Spleen (tissue), 11 donors: ENCODE measurements at regions not wholly inside any gene's neighbourhood (a gene's known extent, or its start where the extent isn't known, plus 50 kb on each side); places are given as distances from the start of the nearest gene placed in this dataset.

Experiments used
- DNase-seq: peaks from one replicate; pipeline ENCODE4 v3.0.0-alpha.2; 2020
- H3K27ac ChIP-seq, 8 donors: fragments of 200-600 bp; sonication (generic) in 7 of 8; 1 replicate in 4 of 8; 2 replicates in 4 of 8; pipeline versions ENCODE4 v1.5.0 to v1.8.0; 2016 to 2021; ENCODE audit warnings: inconsistent platforms in 4 of 8, mild to moderate bottlenecking in 4 of 8, moderate library complexity in 1 of 8
- H3K27me3 ChIP-seq, 7 donors: fragments of 200-600 bp; sonication (generic) in 6 of 7; replicated peaks in 1 of 7; 1 replicate in 4 of 7; 2 replicates in 3 of 7; pipeline versions ENCODE4 v1.5.0 to v1.8.0; 2016 to 2021; ENCODE audit warnings: inconsistent platforms in 3 of 7, mild to moderate bottlenecking in 1 of 7
- H3K36me3 ChIP-seq, 6 donors: fragments of 200-600 bp; sonication (generic) in 5 of 6; 1 replicate in 4 of 6; 2 replicates in 2 of 6; pipeline versions ENCODE4 v1.5.0 to v1.8.0; 2016 to 2021; ENCODE audit warnings: inconsistent platforms in 2 of 6
- H3K4me1 ChIP-seq, 6 donors: fragments of 200-600 bp; sonication (generic) in 5 of 6; 1 replicate in 3 of 6; 2 replicates in 3 of 6; pipeline versions ENCODE4 v1.5.0 to v1.8.0; 2016 to 2021; ENCODE audit warnings: inconsistent platforms in 3 of 6
- H3K4me3 ChIP-seq, 8 donors: fragments of 200-600 bp; sonication (generic) in 7 of 8; 1 replicate in 4 of 8; 2 replicates in 4 of 8; pipeline versions ENCODE4 v1.5.0 to v1.8.0; 2016 to 2021; ENCODE audit warnings: inconsistent platforms in 4 of 8, mild to moderate bottlenecking in 4 of 8, moderate library complexity in 2 of 8
- H3K9me3 ChIP-seq, 8 donors: fragments of 200-600 bp; sonication (generic) in 7 of 8; 1 replicate in 4 of 8; 2 replicates in 4 of 8; pipeline versions ENCODE4 v1.5.0 to v1.8.0; 2016 to 2021; ENCODE audit warnings: inconsistent platforms in 4 of 8
- POLR2A ChIP-seq, 3 donors: fragments of 450-650 bp; IDR thresholded peaks; one replicate each; pipeline ENCODE4 v1.5.1; 2017; ENCODE audit warnings: antibody characterized with exemption in 3 of 3, mild to moderate bottlenecking in 1 of 3
- POLR2AphosphoS5 ChIP-seq, 3 donors: sonication (generic); formaldehyde crosslinking; IDR thresholded peaks; one replicate each; pipeline ENCODE4 v1.5.1; 2017; ENCODE audit warnings: antibody characterized with exemption in 3 of 3
- WGBS, 5 donors: extraction: QIAGEN DNeasy Blood & Tissue Kit in 3 of 5; methylation state at CpG; one replicate each; pipeline versions ENCODE4 v1.1.5 to v1.1.7; 2013 to 2018; 5-methylcytosine and 5-hydroxymethylcytosine counted together
- intact Hi-C: fragments of 100-400 bp; cut with DNase I; formaldehyde crosslinking; loops from one replicate; pipeline ENCODE4 v1.15.0; 2023; ENCODE audit warnings: low total_unique reads
- TF ChIP-seq, protein P1 (sequence below), 11 experiments: fragments of 200-600 bp in 7 of 11; fragments of 450-650 bp in 4 of 11; sonication (generic) in 4 of 11; IDR thresholded peaks in 8 of 11; conservative IDR thresholded peaks in 3 of 11; 1 replicate in 7 of 11; 2 replicates in 4 of 11; pipeline versions ENCODE4 v1.4.0 to v1.8.0; 2016 to 2021; ENCODE audit warnings: antibody characterized with exemption in 11 of 11, inconsistent platforms in 4 of 11, mild to moderate bottlenecking in 1 of 11
- donor health status: healthy with polysubstance abuse.
- donor health status: DM: no; HTN: no; CAD: no; lungs with moderate emphysema.
- donor health status: DM: no; HTN: no; CAD: no.
- donor health status: Bipolar disorder and iron deficiency.
- donor health status: healthy.
- donor health status: DM: no; HTN: no; CAD: no.
- donor health status: DM: yes; HTN: yes; CAD: no.

DNA sequence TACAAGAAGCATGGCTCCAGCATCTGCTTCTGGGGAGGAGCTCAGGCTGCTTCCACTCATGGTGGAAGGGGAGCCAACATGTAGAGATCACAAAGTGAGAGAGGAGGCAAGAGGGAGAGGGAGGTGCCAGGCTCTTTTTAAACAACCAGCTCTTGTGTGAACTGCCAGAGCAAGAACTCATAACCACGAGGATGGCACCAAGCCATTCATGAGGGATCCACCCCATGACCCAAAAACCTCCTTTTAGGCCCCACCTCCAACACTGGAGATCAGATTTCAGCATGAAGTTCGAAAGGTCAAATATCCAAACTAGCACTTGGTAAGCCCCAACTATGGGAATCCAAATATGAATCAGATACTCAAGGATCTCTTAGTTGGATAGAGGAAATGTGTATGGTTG lies 131.2 kb downstream of the RXFP2 start:
- no peaks in the 10 kb centered on the region for H3K9me3 ChIP-seq
- H3K4me3 ChIP-seq: no peak overlapping the region
- no peak for DNase-seq
- 66 to 85% (median 79%) methylated on average over 2 of the region's 2 CpGs for WGBS, 5 donors
- H3K4me1 ChIP-seq: peaks cover 0 to 4% (median 0%) of the 10 kb centered on the region in 6 donors
- no peak for TF ChIP-seq POLR2AphosphoS5 (IDR thresholded peaks at IDR 0.05)
- TF ChIP-seq, protein P1, sequence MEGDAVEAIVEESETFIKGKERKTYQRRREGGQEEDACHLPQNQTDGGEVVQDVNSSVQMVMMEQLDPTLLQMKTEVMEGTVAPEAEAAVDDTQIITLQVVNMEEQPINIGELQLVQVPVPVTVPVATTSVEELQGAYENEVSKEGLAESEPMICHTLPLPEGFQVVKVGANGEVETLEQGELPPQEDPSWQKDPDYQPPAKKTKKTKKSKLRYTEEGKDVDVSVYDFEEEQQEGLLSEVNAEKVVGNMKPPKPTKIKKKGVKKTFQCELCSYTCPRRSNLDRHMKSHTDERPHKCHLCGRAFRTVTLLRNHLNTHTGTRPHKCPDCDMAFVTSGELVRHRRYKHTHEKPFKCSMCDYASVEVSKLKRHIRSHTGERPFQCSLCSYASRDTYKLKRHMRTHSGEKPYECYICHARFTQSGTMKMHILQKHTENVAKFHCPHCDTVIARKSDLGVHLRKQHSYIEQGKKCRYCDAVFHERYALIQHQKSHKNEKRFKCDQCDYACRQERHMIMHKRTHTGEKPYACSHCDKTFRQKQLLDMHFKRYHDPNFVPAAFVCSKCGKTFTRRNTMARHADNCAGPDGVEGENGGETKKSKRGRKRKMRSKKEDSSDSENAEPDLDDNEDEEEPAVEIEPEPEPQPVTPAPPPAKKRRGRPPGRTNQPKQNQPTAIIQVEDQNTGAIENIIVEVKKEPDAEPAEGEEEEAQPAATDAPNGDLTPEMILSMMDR (IDR thresholded peaks at IDR 0.05 in 8 of 11, conservative IDR thresholded peaks at IDR 0.05 in 3 of 11): no peak
- no peak overlapping the region for H3K27ac ChIP-seq
- no peaks in the 10 kb centered on the region for H3K36me3 ChIP-seq
- intact Hi-C loops: no loop called here
- no peaks in the 10 kb centered on the region for H3K27me3 ChIP-seq

- no peaks in the 10 kb centered on the region for H3K27me3 ChIP-seq
- TF ChIP-seq POLR2A (IDR thresholded peaks at IDR 0.05): no peak
- no peak for TF ChIP-seq POLR2AphosphoS5 (IDR thresholded peaks at IDR 0.05)
- TF ChIP-seq, protein P1 (IDR thresholded peaks at IDR 0.05 in 8 of 11, conservative IDR thresholded peaks at IDR 0.05 in 3 of 11): no peak
- intact Hi-C loops: no loop called here
- H3K9me3 ChIP-seq: no peaks in the 10 kb centered on the region
- no peak for DNase-seq
- no peaks in the 10 kb centered on the region for H3K4me1 ChIP-seq
- H3K36me3 ChIP-seq: no peaks in the 10 kb centered on the region
- no peak overlapping the region for H3K27ac ChIP-seq
- H3K4me3 ChIP-seq: no peak overlapping the region
- WGBS, 5 donors: 74 to 87% (median 82%) methylated on average over 2 of the region's 2 CpGs
These were observed 133.8 kb downstream of the RXFP2 start for GRCh38 chr13:31873145-31873544.

GRCh38 chr13:31875134-31875533 lies 135.8 kb downstream of the RXFP2 start:
- no peak for DNase-seq
- H3K27me3 ChIP-seq: no peaks in the 10 kb centered on the region
- TF ChIP-seq, protein P1 (IDR thresholded peaks at IDR 0.05 in 8 of 11, conservative IDR thresholded peaks at IDR 0.05 in 3 of 11): no peak
- no peak for TF ChIP-seq POLR2A (IDR thresholded peaks at IDR 0.05)
- no peak for TF ChIP-seq POLR2AphosphoS5 (IDR thresholded peaks at IDR 0.05)
- no peaks in the 10 kb centered on the region for H3K36me3 ChIP-seq
- 76 to 92% (median 87%) methylated on average over 3 of the region's 3 CpGs for WGBS, 5 donors
- H3K4me3 ChIP-seq: no peak overlapping the region
- H3K27ac ChIP-seq: no peak overlapping the region
- intact Hi-C loops: no loop called here
- no peaks in the 10 kb centered on the region for H3K4me1 ChIP-seq
- no peaks in the 10 kb centered on the region for H3K9me3 ChIP-seq

GRCh38 chr13:31878052-31878451 lies 138.7 kb downstream of the RXFP2 start:
- Histone ChIP-seq H3K4me1 (peaks cover 0 to 4% (median 0%) of the 10 kb centered on the region in 6 donors), H3K4me3 (no peak overlapping the region), H3K27me3 (no peaks in the 10 kb centered on the region), H3K27ac (no peak overlapping the region), H3K36me3 (no peaks in the 10 kb centered on the region), H3K9me3 (no peaks in the 10 kb centered on the region)
- WGBS, 5 donors: 64 to 90% (median 79%) methylated on average over 1 of the region's 1 CpG
- intact Hi-C loops: no loop called here
- TF ChIP-seq, protein P1 (IDR thresholded peaks at IDR 0.05 in 8 of 11, conservative IDR thresholded peaks at IDR 0.05 in 3 of 11): no peak
- TF ChIP-seq POLR2AphosphoS5 (IDR thresholded peaks at IDR 0.05): no peak
- no peak for TF ChIP-seq POLR2A (IDR thresholded peaks at IDR 0.05)
- no peak for DNase-seq
